Panc1 (cell line): ENCODE measurements at regions not wholly inside any gene's neighbourhood (a gene's known extent, or its start where the extent isn't known, plus 50 kb on each side); places are given as distances from the start of the nearest gene placed in this dataset.

ENCODE experiments used
- ATAC-seq: fragments of 200-7000 bp; cut with Tn5 transposase; 2 replicates; pipeline ENCODE4 v1.9.1; 2020; ENCODE audit warnings: mild to moderate bottlenecking, moderate library complexity
- BruUV-seq: library from RNA; stranded (reverse); fragments of 400-500 nt; replicated peaks from 2 replicates; lab custom pipeline; 2021; lab: Mats Ljungman, UMichigan
- CTCF ChIA-PET: fragments of 300-600 bp; sonication (Branson Sonifier 250); formaldehyde crosslinking; loops from one replicate; lab custom pipeline; 2022; ENCODE audit warnings: antibody characterized with exemption; lab: Charles Lee
- POLR2A ChIA-PET: fragments of 300-600 bp; sonication (Branson Sonifier 250); formaldehyde crosslinking; loops from one replicate; lab custom pipeline; 2022; ENCODE audit warnings: antibody characterized with exemption; lab: Charles Lee
- DNase-seq: peaks from one replicate; pipeline ENCODE4 v3.0.0-alpha.2; 2010; ENCODE audit warnings: low read depth, low spot score
- H3K27ac ChIP-seq: 2 replicates; pipeline ENCODE4 v1.5.1; 2011; ENCODE audit warnings: mild to moderate bottlenecking, low read length, inconsistent platforms
- H3K27me3 ChIP-seq: fragments of 200-500 bp; sonication (Bioruptor generic); 2 replicates; pipeline ENCODE4 v1.6.0; 2014; ENCODE audit warnings: low read length, inconsistent platforms; ENCODE audit not compliant: control insufficient read depth, insufficient read depth
- H3K36me3 ChIP-seq: fragments of 200-500 bp; sonication (Bioruptor generic); 2 replicates; pipeline ENCODE4 v1.5.1; 2014; ENCODE audit warnings: inconsistent platforms, mild to moderate bottlenecking, low read length, moderate library complexity; ENCODE audit not compliant: control insufficient read depth, insufficient read depth
- H3K4me1 ChIP-seq: 2 replicates; pipeline ENCODE4 v1.5.1; 2011; ENCODE audit warnings: inconsistent platforms, mild to moderate bottlenecking, low read length, moderate library complexity; ENCODE audit not compliant: control insufficient read depth, insufficient read depth
- H3K4me3 ChIP-seq, 2 experiments: 2 replicates each; pipeline ENCODE4 v1.5.1; 2011 to 2012; ENCODE audit warnings: low read depth in 2 of 2, low read length in 2 of 2, mild to moderate bottlenecking in 2 of 2, inconsistent platforms in 1 of 2, moderate library complexity in 1 of 2
- H3K9me3 ChIP-seq: fragments of 200-500 bp; sonication (Bioruptor generic); 2 replicates; pipeline ENCODE4 v1.5.1; 2014; ENCODE audit warnings: low read depth, mild to moderate bottlenecking, inconsistent platforms, low read length, moderate library complexity; ENCODE audit not compliant: control insufficient read depth, insufficient read depth
- CTCF ChIP-seq: fragments of 450-650 bp; IDR thresholded peaks from 2 replicates; pipeline ENCODE4 v1.5.1; 2017; ENCODE audit warnings: mild to moderate bottlenecking
- POLR2AphosphoS5 ChIP-seq: IDR thresholded peaks from 2 replicates; pipeline ENCODE4 v1.6.1; 2012; ENCODE audit warnings: mild to moderate bottlenecking, low read depth, low read length, moderate library complexity
- REST ChIP-seq, 2 experiments: IDR thresholded peaks; 2 replicates each; pipeline ENCODE4 v1.6.1; 2011 to 2012; ENCODE audit warnings: low read depth in 2 of 2, control low read depth in 1 of 2, low read length in 1 of 2, mild to moderate bottlenecking in 1 of 2, moderate library complexity in 1 of 2; ENCODE audit not compliant: insufficient read depth in 1 of 2
- SIN3A ChIP-seq: IDR thresholded peaks from 2 replicates; pipeline ENCODE4 v1.6.1; 2012; ENCODE audit warnings: low read depth, mild to moderate bottlenecking, low read length, moderate library complexity, borderline replicate concordance; ENCODE audit not compliant: insufficient read depth
- TCF7L2 ChIP-seq: IDR thresholded peaks from 2 replicates; pipeline ENCODE4 v1.6.1; 2011; ENCODE audit warnings: mild to moderate bottlenecking, low read depth, low read length, inconsistent platforms
- in situ Hi-C: cut with HindIII; loops from 2 replicates; pipeline ENCODE4 v1.10.0; 2016; ENCODE audit warnings: low sequenced_read_pairs, low pct_unique_long_range_greater_than_20kb
- intact Hi-C: fragments of 100-400 bp; cut with micrococcal nuclease; formaldehyde crosslinking; loops from one replicate; pipeline ENCODE4 v1.10.0; 2022; ENCODE audit not compliant: unreplicated experiment

GRCh38 chr7:106551936-106552335 lies 109.0 kb downstream of the CCDC71L start:
- Histone ChIP-seq H3K4me3 (no peak overlapping the region), H3K4me1 (no peaks in the 10 kb centered on the region), H3K9me3 (no peaks in the 10 kb centered on the region), H3K36me3 (no peaks in the 10 kb centered on the region), H3K27me3 (0 out of 2 replicates have a peak, but pooled peaks cover 3% of the 10 kb centered on the region), H3K27ac (no peak overlapping the region)
- no TSS peak for BruUV-seq
- ChIA-PET POLR2A (no interaction called here), CTCF (no interaction called here)
- no peak for DNase-seq
- no peak for ATAC-seq
- in situ Hi-C loops, result no loop called here
- no peak for TF ChIP-seq REST (IDR thresholded peaks at IDR 0.05; ENCODE audit: insufficient read depth in 1 of 2, low read depth in 2 of 2, low read length in 1 of 2)
- no peak for TF ChIP-seq CTCF
- no peak for TF ChIP-seq SIN3A
- TF ChIP-seq TCF7L2, result no peak
- no peak for TF ChIP-seq POLR2AphosphoS5
- intact Hi-C loops, result no loop called here

- H3K27ac ChIP-seq, result no peak overlapping the region
- intact Hi-C loops (no loop called here), in situ Hi-C loops (no loop called here)
- no peaks in the 10 kb centered on the region for H3K9me3 ChIP-seq
- 0 out of 2 replicates have a peak, but pooled peaks cover 3% of the 10 kb centered on the region for H3K27me3 ChIP-seq
- H3K4me1 ChIP-seq, result no peaks in the 10 kb centered on the region
- POLR2A ChIA-PET, result no interaction called here
- TF ChIP-seq REST (IDR thresholded peaks at IDR 0.05; ENCODE audit: insufficient read depth in 1 of 2, low read depth in 2 of 2, low read length in 1 of 2) (no peak), CTCF (no peak), SIN3A (no peak), POLR2AphosphoS5 (no peak), TCF7L2 (no peak)
- no peak for ATAC-seq
- DNase-seq, result no peak
- H3K4me3 ChIP-seq, result no peak overlapping the region
- H3K36me3 ChIP-seq, result no peaks in the 10 kb centered on the region
- CTCF ChIA-PET, result no interaction called here
- no TSS peak for BruUV-seq
Measured at GRCh38 chr7:106548491-106548890, 112.5 kb downstream of the CCDC71L start.
